Motor neuron (in vitro differentiated cells): ENCODE measurements at regions not wholly inside any gene's neighbourhood (a gene's known extent, or its start where the extent isn't known, plus 50 kb on each side); places are given as distances from the start of the nearest gene placed in this dataset.
A peak's percentile ranks its signal among the peaks of the same experiment; 100 is the strongest.

Experiments
- ATAC-seq, 8 experiments: fragments of 200-7000 bp; cut with Tn5 transposase; replicated peaks in 6 of 8; 2 replicates each; pipeline ENCODE4 v1.8.0; 2021; ENCODE audit warnings: mild to moderate bottlenecking in 8 of 8, moderate library complexity in 8 of 8
- H3K27ac ChIP-seq, 2 donors: fragments of 250-450 bp; sonication (Bioruptor Pico); 2 replicates each; pipeline ENCODE4 v1.9.0; 2021; ENCODE audit warnings: antibody characterized with exemption in 2 of 2, mild to moderate bottlenecking in 2 of 2, moderate library complexity in 1 of 2
- H3K4me1 ChIP-seq, 2 donors: fragments of 250-450 bp; sonication (Bioruptor Pico); replicated peaks in 1 of 2; 2 replicates each; pipeline ENCODE4 v1.6.1; 2021; ENCODE audit warnings: antibody characterized with exemption in 2 of 2, mild to moderate bottlenecking in 2 of 2, moderate library complexity in 1 of 2
- H3K4me3 ChIP-seq, 5 donors: fragments of 250-450 bp; sonication (Bioruptor Pico); 2 replicates each; pipeline ENCODE4 v1.9.0; 2021; ENCODE audit warnings: antibody characterized with exemption in 5 of 5, mild to moderate bottlenecking in 5 of 5, moderate library complexity in 4 of 5
- WGBS, 10 experiments: fragments of 450-650 bp; shearing (Covaris generic); methylation state at CpG; one replicate each; pipeline ENCODE4 v1.0.0; 2022; 5-methylcytosine and 5-hydroxymethylcytosine counted together
- in situ Hi-C, 9 experiments: fragments of 400-800 bp; cut with MboI; loops; one replicate each; pipeline ENCODE4 v1.15.0; 2021; ENCODE audit warnings: low sequenced_read_pairs in 9 of 9, low pct_unique_long_range_greater_than_20kb in 2 of 9; ENCODE audit not compliant: unreplicated experiment in 9 of 9

DNA sequence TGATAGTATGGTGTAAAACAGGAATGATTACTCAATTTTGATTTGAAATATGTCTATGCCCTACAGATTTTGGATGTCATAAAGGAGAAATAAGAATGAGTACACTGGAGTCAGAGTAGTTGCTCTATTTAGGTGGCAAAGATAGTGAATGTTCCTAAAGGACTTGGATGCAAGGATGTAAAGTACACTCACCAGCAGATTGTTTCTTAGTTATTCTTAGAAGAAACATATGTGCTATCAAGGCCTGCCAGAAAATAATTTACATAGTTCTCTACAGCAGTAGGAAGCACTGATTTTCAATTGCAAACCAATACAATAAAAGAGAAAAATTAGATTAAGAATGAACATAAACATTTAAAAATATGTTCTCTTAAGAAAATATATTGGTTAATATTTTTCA lies 259.4 kb downstream of the PPP1R3A start:
- no peak for ATAC-seq
- Histone ChIP-seq H3K4me3 (no peak overlapping the region), H3K27ac (no peak overlapping the region), H3K4me1 (no peaks in the 10 kb centered on the region)
- in situ Hi-C loops: no loop called here

GRCh38 chr7:113657603-113658002 lies 261.2 kb downstream of the PPP1R3A start:
- no peak overlapping the region for H3K4me3 ChIP-seq
- no peak overlapping the region for H3K27ac ChIP-seq
- 0 to 100% (median 75%) methylated on average over 1 of the region's 1 CpG; no CpG with 5 or more reads in 1 of the 10 experiments for WGBS, 10 experiments
- no peak for ATAC-seq
- in situ Hi-C loops: no loop called here
- no peaks in the 10 kb centered on the region for H3K4me1 ChIP-seq

- Histone ChIP-seq H3K27ac (no peak overlapping the region), H3K4me1 (no peaks in the 10 kb centered on the region), H3K4me3 (no peak overlapping the region)
- WGBS, 10 experiments: 0 to 100% (median 100%) methylated on average over 1 of the region's 1 CpG; no CpG with 5 or more reads in 4 of the 10 experiments
- in situ Hi-C loops: no loop called here
- ATAC-seq: peak in 2 of 8 experiments; percentile 27 to 47
Observed at GRCh38 chr7:113652501-113652900, 266.3 kb downstream of the PPP1R3A start.

DNA sequence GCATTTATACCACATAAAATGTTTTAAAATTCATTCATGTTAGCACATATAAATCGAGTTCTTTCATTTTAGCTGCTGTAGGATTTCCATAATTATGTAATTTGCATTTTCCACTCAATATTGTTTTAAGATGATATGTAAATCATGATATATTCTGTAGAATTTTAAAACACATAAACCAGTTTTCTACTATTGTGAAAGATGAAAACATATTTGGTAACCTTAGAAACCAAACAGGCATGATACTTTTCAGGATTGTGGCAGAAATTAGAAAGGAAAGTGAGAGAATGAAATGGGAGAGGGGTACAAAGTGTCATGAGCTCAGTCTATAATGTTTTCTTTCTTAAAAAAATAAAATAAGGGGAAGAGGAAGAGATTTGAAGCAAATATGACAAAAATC lies 269.3 kb downstream of the PPP1R3A start:
- Histone ChIP-seq H3K4me1 (no peaks in the 10 kb centered on the region), H3K27ac (no peak overlapping the region), H3K4me3 (no peak overlapping the region)
- no peak for ATAC-seq
- in situ Hi-C loops: no loop called here
- WGBS, 10 experiments: 0 to 78% (median 20%) methylated on average over 1 of the region's 1 CpG; no CpG with 5 or more reads in 3 of the 10 experiments

GRCh38 chr7:113639221-113639620 lies 279.6 kb downstream of the PPP1R3A start:
- in situ Hi-C loops: no loop called here
- 8 to 100% (median 100%) methylated on average over 1 of the region's 1 CpG; no CpG with 5 or more reads in 1 of the 10 experiments for WGBS, 10 experiments
- Histone ChIP-seq H3K27ac (no peak overlapping the region), H3K4me1 (no peaks in the 10 kb centered on the region), H3K4me3 (no peak overlapping the region)
- ATAC-seq: no peak

DNA sequence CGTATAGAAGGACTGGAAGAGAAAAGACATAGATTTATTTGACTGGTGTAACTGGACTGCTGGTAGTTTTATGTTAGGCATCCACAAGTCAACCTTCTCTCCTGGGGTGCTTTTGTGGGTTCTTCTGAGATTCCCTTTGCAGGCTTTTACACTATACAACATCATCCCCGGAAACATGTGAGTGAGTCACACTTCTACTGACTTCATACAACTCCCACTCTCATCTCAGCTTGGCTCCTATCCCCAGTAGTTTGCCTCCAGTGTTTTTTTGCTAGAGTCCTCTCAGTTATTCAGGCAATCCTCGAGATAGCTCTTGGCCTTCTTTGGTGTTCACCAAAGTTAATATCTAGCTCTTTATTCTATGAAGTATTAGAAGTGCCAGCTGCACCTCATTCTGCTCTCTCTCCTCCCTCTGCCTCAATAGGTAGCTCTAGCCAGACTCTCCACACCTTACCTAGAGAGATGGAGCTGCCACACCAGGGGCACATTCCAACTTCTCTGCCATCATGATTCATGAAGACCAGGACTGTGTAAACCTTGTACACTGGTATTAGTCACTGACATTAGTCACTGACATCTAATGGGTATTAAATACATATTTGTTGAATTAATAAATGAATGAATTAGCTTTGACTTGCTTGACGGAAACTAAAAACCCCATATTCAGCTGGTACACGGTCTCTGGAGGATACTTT lies 281.9 kb downstream of the PPP1R3A start:
- no peak for ATAC-seq
- Histone ChIP-seq H3K4me3 (no peak overlapping the region), H3K27ac (no peak overlapping the region), H3K4me1 (no peaks in the 10 kb centered on the region)
- 18 to 100% (median 68%) methylated on average over 1 to 5 of the region's 5 CpGs; no CpG with 5 or more reads in 2 of the 10 experiments for WGBS, 10 experiments
- in situ Hi-C loops: no loop called here

- ATAC-seq: no peak
- no peaks in the 10 kb centered on the region for H3K4me1 ChIP-seq
- no peak overlapping the region for H3K4me3 ChIP-seq
- in situ Hi-C loops: no loop called here
- H3K27ac ChIP-seq: no peak overlapping the region
Observed at GRCh38 chr7:113635492-113635891, 283.3 kb downstream of the PPP1R3A start.

- H3K4me3 ChIP-seq: no peak overlapping the region
- no peaks in the 10 kb centered on the region for H3K4me1 ChIP-seq
- H3K27ac ChIP-seq: no peak overlapping the region
- 10 to 100% (median 59%) methylated on average over 1 to 3 of the region's 3 CpGs for WGBS, 10 experiments
- ATAC-seq: peak in 4 of 8 experiments; percentile 7 to 63 (median 50)
- in situ Hi-C loops: no loop called here
Observed at GRCh38 chr7:113633073-113633472, 285.7 kb downstream of the PPP1R3A start.

DNA sequence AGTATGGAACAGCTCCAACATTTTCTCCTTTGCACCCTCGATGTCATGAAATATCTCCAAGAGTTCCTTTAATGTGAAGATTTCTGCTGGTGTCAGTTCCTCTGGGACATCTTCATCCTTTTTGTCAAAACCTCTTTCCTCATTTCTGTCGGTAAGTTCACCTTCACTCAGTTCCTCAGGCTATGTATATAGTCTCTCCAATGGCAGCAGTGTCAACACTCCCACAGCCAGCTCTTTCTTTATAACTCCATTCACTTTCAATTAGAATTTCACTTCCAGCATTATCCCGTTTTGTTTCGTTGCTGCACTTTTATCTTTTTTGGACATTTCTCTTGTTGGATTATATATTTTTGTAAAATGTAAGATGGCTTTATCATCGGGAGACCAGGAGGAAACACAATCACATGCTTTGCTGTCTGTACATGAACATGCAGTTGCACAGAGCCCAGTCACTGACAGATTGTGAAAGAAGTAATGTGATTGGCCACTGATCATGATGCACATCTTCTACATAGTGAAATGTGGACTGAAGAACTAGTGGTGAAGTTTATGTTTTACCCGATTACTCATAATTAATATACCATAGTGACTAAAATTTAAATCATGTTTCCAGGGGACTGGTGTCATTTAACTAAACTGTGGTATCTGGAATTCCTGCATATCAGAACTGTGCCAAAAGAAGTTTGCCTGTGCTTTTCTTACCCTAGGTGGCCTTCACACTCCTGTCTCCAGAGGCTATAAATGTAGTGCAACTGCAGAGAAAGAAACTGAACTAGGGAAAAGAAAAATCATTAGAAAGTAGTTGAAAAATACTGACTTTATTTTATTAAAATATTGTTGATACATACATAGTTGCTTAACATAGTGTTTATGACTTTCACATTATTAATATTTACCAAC lies 289.6 kb downstream of the PPP1R3A start:
- Histone ChIP-seq H3K27ac (no peak overlapping the region), H3K4me1 (no peaks in the 10 kb centered on the region), H3K4me3 (no peak overlapping the region)
- ATAC-seq: peak in 3 of 8 experiments; percentile 80 to 98 (median 86)
- 2 to 94% (median 72%) methylated on average over 2 to 6 of the region's 6 CpGs for WGBS, 10 experiments
- in situ Hi-C loops: no loop called here

GRCh38 chr7:113625494-113626102 lies 293.2 kb downstream of the PPP1R3A start:
- in situ Hi-C loops: no loop called here
- ATAC-seq: no peak
- no peak overlapping the region for H3K27ac ChIP-seq
- no peak overlapping the region for H3K4me3 ChIP-seq
- no peaks in the 10 kb centered on the region for H3K4me1 ChIP-seq

DNA sequence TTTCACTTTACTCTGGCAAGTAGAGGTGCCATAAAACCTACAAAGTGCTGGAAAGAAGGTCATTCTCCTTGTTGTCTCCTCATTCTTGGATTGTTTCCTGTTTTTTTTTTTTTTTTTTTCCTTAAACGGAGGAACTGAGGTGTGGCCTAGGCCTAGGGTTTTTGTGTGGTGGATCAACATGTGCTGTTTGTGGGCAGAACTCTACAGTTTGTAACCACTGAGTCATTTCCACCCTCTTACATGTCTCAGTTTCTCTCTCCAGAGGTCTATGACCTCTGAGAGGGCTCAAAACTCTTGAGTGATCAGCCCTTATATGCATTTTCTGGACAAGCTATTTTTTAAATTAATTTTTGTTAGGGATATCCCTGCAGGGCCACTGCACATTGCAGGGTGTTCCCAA lies 296.0 kb downstream of the PPP1R3A start:
- no peaks in the 10 kb centered on the region for H3K4me1 ChIP-seq
- H3K27ac ChIP-seq: no peak overlapping the region
- WGBS, 10 experiments: 92 to 100% methylated on average over 1 of the region's 1 CpG; no CpG with 5 or more reads in 8 of the 10 experiments
- in situ Hi-C loops: no loop called here
- no peak overlapping the region for H3K4me3 ChIP-seq
- no peak for ATAC-seq

DNA sequence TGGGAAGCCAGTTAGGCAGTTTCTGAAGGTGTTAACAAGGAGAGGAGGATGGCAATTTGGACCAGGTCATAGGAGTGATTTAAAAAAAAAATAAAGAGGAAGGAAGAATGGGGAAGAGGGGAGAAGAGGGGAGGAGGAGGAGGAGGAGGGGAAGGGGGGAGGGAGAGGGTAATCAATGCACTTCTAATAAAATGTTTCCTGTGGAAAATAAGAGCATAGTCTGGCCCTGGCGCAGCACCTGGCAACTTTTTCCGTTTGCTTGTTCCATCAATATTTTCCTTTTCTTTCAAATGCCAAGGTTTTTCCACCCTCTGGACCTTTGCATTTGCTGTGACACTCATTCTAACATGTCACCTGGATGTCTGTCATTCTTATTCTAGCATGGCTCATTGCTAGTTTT lies 308.2 kb downstream of the PPP1R3A start:
- Histone ChIP-seq H3K4me1 (peaks cover 0 to 5% of the 10 kb centered on the region in 2 donors), H3K4me3 (no peak overlapping the region), H3K27ac (no peak overlapping the region)
- in situ Hi-C loops: no loop called here
- WGBS, 10 experiments: 0 to 100% (median 53%) methylated on average over 1 to 2 of the region's 2 CpGs; no CpG with 5 or more reads in 5 of the 10 experiments
- no peak for ATAC-seq

DNA sequence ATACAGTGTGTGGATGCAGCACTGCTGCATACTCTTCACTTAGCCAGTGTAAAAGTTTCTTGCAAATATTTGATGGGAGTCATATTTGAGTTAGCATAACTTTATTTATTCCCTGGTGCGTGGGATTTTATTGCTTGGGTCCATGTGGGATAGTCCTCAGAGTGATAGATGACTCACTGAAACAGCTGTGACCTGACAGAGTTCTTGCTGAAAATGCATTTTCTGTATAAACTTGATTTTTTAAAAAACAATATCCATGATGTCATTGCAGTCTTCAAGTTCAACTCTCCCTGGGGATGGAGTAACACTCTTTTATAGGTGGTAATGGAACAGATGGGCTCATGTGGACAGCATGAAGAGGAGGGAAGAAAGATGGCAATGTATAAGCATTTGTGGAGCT lies 310.0 kb downstream of the PPP1R3A start:
- Histone ChIP-seq H3K27ac (no peak overlapping the region), H3K4me3 (no peak overlapping the region), H3K4me1 (peaks cover 0 to 5% of the 10 kb centered on the region in 2 donors)
- in situ Hi-C loops: no loop called here
- WGBS, 10 experiments: 0 to 100% (median 43%) methylated on average over 1 of the region's 1 CpG; no CpG with 5 or more reads in 5 of the 10 experiments
- peak in 6 of 8 experiments; percentile 35 to 66 (median 43) for ATAC-seq
